Endothelial cell of umbilical vein (primary cell): ENCODE measurements at regions not wholly inside any gene's neighbourhood (a gene's known extent, or its start where the extent isn't known, plus 50 kb on each side); places are given as distances from the start of the nearest gene placed in this dataset.

ENCODE experiments used
- BruUV-seq: library from RNA; stranded (reverse); fragments of 400-500 nt; replicated peaks from 2 replicates; lab custom pipeline; 2021; lab: Mats Ljungman, UMichigan
- CTCF ChIA-PET: fragments of 300-600, 350-600 bp; sonication (Branson Sonifier 250); formaldehyde crosslinking; loops from one replicate; lab custom pipeline; 2021; ENCODE audit warnings: antibody characterized with exemption, inconsistent platforms; lab: Charles Lee
- POLR2A ChIA-PET: fragments of 300-600, 350-600 bp; sonication (Branson Sonifier 250); formaldehyde crosslinking; loops from one replicate; lab custom pipeline; 2021; ENCODE audit warnings: antibody characterized with exemption, inconsistent platforms; lab: Charles Lee
- DNase-seq: peaks from one replicate; pipeline ENCODE4 v3.0.0-alpha.2; 2011; ENCODE audit warnings: low read depth, low spot score
- FAIRE-seq: peaks from 2 replicates; lab custom pipeline; 2011; peaks lifted over from hg19 to GRCh38; lab: Jason Lieb, UNC
- H2AFZ ChIP-seq: 2 replicates; pipeline ENCODE4 v1.6.0; 2012; ENCODE audit warnings: low read depth, low read length, control low read depth, inconsistent platforms
- H3K27ac ChIP-seq: 2 replicates; pipeline ENCODE4 v1.5.1; 2011; ENCODE audit warnings: low read depth, mild to moderate bottlenecking, control low read depth, low read length, moderate library complexity; ENCODE audit not compliant: insufficient read depth
- H3K27me3 ChIP-seq, 2 experiments: 2 replicates each; pipeline versions ENCODE4 v1.6.0 to v1.6.1; 2011; ENCODE audit warnings: low read length in 2 of 2, mixed read lengths in 1 of 2; ENCODE audit not compliant: control insufficient read depth in 2 of 2, insufficient read depth in 2 of 2
- H3K36me3 ChIP-seq, 2 experiments: 2 replicates in 1 of 2; 3 replicates in 1 of 2; pipeline ENCODE4 v1.5.1; 2011; ENCODE audit warnings: low read length in 2 of 2, mild to moderate bottlenecking in 1 of 2, moderate library complexity in 1 of 2; ENCODE audit not compliant: control insufficient read depth in 2 of 2, insufficient read depth in 2 of 2; ENCODE audit errors: extremely low read depth in 1 of 2
- H3K4me1 ChIP-seq: 3 replicates; pipeline ENCODE4 v1.5.1; 2011; ENCODE audit warnings: mild to moderate bottlenecking, low read length; ENCODE audit not compliant: control insufficient read depth, insufficient read depth; ENCODE audit errors: extremely low read depth
- H3K4me2 ChIP-seq: 2 replicates; pipeline ENCODE4 v1.6.1; 2011; ENCODE audit warnings: low read length, control low read depth, mixed read lengths; ENCODE audit not compliant: insufficient read depth
- H3K4me3 ChIP-seq, 3 experiments: fragments of 200-600 bp in 1 of 3; sonication (generic), shearing (Covaris generic) in 1 of 3; replicated peaks in 1 of 3; 2 replicates each; pipeline ENCODE4 v1.5.1; 2011 to 2016; ENCODE audit warnings: control low read depth in 3 of 3, low read length in 3 of 3, mild to moderate bottlenecking in 2 of 3, inconsistent platforms in 1 of 3, low read depth in 1 of 3, moderate library complexity in 1 of 3; ENCODE audit not compliant: insufficient read depth in 1 of 3
- H3K79me2 ChIP-seq: 2 replicates; pipeline ENCODE4 v1.6.0; 2012; ENCODE audit warnings: low read length, inconsistent platforms; ENCODE audit not compliant: control insufficient read depth, insufficient read depth
- H3K9ac ChIP-seq: replicated peaks from 2 replicates; pipeline ENCODE3; 2011; ENCODE audit warnings: low read length, control low read depth; ENCODE audit not compliant: insufficient read depth; ENCODE audit errors: extremely low read depth
- H3K9me1 ChIP-seq: replicated peaks from 3 replicates; pipeline ENCODE4 v1.6.0; 2011; ENCODE audit warnings: mild to moderate bottlenecking, low read length; ENCODE audit not compliant: control insufficient read depth, insufficient read depth; ENCODE audit errors: extremely low read depth
- H3K9me3 ChIP-seq: replicated peaks from 2 replicates; pipeline ENCODE4 v1.5.1; 2012; ENCODE audit warnings: low read length, inconsistent platforms; ENCODE audit not compliant: control insufficient read depth, insufficient read depth
- H4K20me1 ChIP-seq: replicated peaks from 2 replicates; pipeline ENCODE3; 2011; ENCODE audit warnings: mild to moderate bottlenecking, low read length; ENCODE audit not compliant: control insufficient read depth, insufficient read depth; ENCODE audit errors: extremely low read depth
- EZH2 ChIP-seq: IDR thresholded peaks from 2 replicates; pipeline ENCODE4 v1.6.1; 2012; ENCODE audit warnings: borderline replicate concordance, low read depth, mild to moderate bottlenecking, moderate library complexity, low read length, inconsistent platforms; ENCODE audit not compliant: severe bottlenecking
- FOS ChIP-seq: IDR thresholded peaks from 2 replicates; pipeline ENCODE4 v1.6.1; 2011; ENCODE audit warnings: mild to moderate bottlenecking, low read length, moderate library complexity, borderline replicate concordance; ENCODE audit not compliant: insufficient read depth
- JUN ChIP-seq: IDR thresholded peaks from 2 replicates; pipeline ENCODE4 v1.6.1; 2011; ENCODE audit warnings: borderline replicate concordance, low read depth; ENCODE audit not compliant: insufficient read length, insufficient read depth
- POLR2A ChIP-seq: IDR thresholded peaks from 2 replicates; pipeline ENCODE4 v1.6.1; 2012; ENCODE audit warnings: low read depth, mild to moderate bottlenecking, control low read depth, low read length
- POLR2AphosphoS5 ChIP-seq: IDR thresholded peaks from 2 replicates; pipeline ENCODE4 v1.6.1; 2012; ENCODE audit warnings: low read depth, mild to moderate bottlenecking, control low read depth, low read length, moderate library complexity; ENCODE audit not compliant: insufficient read depth
- dilution Hi-C: fragments of 300-500 bp; cut with MboI; formaldehyde crosslinking; loops from one replicate; pipeline ENCODE4 v1.15.0; 2019; ENCODE audit warnings: low sequenced_read_pairs; ENCODE audit not compliant: extremely low pct_ligation_motif_present
- intact Hi-C: fragments of 100-400 bp; cut with micrococcal nuclease; formaldehyde crosslinking; loops from one replicate; pipeline ENCODE4 v1.10.0; 2022
- TF ChIP-seq, protein P1 (sequence below), 2 donors: IDR thresholded peaks; 1 replicate in 1 of 2; 2 replicates in 1 of 2; pipeline ENCODE4 v1.5.1; 2011; ENCODE audit warnings: low read length in 2 of 2, mild to moderate bottlenecking in 2 of 2, moderate library complexity in 2 of 2, control low read depth in 1 of 2, inconsistent platforms in 1 of 2, low read depth in 1 of 2; ENCODE audit not compliant: insufficient read depth in 1 of 2; ENCODE audit errors: extremely low read depth in 1 of 2
- TF ChIP-seq, protein P2 (sequence below): IDR thresholded peaks from 2 replicates; pipeline ENCODE4 v1.6.1; 2011; ENCODE audit not compliant: insufficient read depth, insufficient read length

DNA sequence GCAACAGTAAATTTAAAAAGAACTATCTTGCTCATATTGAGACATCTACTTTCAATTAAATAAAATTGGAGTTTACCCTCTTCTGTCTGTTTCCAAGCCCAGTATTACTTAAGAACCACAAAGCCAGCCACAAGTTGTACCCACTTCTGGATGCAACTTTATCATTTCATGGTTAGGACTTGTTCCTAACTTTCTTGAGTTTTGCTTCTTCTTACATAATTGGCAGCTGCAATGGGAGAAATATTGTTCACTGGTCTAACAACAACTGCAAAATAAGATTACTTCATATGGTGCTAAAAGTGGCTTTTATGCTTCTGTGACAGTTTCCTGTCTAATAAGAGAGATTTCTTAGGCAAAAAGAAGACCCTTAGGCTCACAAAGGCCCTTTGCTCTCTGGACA is 240.6 kb downstream of the OTOL1 start:
- FAIRE-seq: no peak
- no TSS peak for BruUV-seq
- intact Hi-C loops: no loop called here

More for the DNA sequence above, 240.6 kb downstream of the OTOL1 start:
- no peak overlapping the region for H2AFZ ChIP-seq
- H3K79me2 ChIP-seq: no peaks in the 10 kb centered on the region
- CTCF ChIA-PET: interaction anchor here (0.6 kb wide), 1 partner anchor 36 kb away, joined by 3 read pairs; no protein-coding TSS in a partner anchor
- H3K9ac ChIP-seq: no peak overlapping the region
- DNase-seq: no peak
- no peaks in the 10 kb centered on the region for H3K27me3 ChIP-seq
- H3K4me3 ChIP-seq: no peak overlapping the region
- peaks cover 3% of the 10 kb centered on the region for H3K9me3 ChIP-seq
- no peak overlapping the region for H3K27ac ChIP-seq
- H3K36me3 ChIP-seq: no peaks in the 10 kb centered on the region
- H4K20me1 ChIP-seq: no peaks in the 10 kb centered on the region
- no peak for TF ChIP-seq POLR2A
- TF ChIP-seq FOS: no peak
- TF ChIP-seq, protein P1, sequence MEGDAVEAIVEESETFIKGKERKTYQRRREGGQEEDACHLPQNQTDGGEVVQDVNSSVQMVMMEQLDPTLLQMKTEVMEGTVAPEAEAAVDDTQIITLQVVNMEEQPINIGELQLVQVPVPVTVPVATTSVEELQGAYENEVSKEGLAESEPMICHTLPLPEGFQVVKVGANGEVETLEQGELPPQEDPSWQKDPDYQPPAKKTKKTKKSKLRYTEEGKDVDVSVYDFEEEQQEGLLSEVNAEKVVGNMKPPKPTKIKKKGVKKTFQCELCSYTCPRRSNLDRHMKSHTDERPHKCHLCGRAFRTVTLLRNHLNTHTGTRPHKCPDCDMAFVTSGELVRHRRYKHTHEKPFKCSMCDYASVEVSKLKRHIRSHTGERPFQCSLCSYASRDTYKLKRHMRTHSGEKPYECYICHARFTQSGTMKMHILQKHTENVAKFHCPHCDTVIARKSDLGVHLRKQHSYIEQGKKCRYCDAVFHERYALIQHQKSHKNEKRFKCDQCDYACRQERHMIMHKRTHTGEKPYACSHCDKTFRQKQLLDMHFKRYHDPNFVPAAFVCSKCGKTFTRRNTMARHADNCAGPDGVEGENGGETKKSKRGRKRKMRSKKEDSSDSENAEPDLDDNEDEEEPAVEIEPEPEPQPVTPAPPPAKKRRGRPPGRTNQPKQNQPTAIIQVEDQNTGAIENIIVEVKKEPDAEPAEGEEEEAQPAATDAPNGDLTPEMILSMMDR (IDR thresholded peaks at IDR 0.05; ENCODE audit: extremely low read depth in 1 of 2, insufficient read depth in 1 of 2, low read depth in 1 of 2, low read length in 2 of 2): no peak
- no peak for TF ChIP-seq EZH2
- no peak for TF ChIP-seq JUN
- TF ChIP-seq, protein P2, sequence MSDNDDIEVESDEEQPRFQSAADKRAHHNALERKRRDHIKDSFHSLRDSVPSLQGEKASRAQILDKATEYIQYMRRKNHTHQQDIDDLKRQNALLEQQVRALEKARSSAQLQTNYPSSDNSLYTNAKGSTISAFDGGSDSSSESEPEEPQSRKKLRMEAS: no peak
- no peak for TF ChIP-seq POLR2AphosphoS5
- no peaks in the 10 kb centered on the region for H3K9me1 ChIP-seq
- no peak overlapping the region for H3K4me2 ChIP-seq
- POLR2A ChIA-PET: no interaction called here
- H3K4me1 ChIP-seq: no peaks in the 10 kb centered on the region
- dilution Hi-C loops: no loop called here
